Stimulated activated CD4-positive, alpha-beta T cell treated with anti-CD3 and anti-CD28 coated beads, Interleukin-15, amount 100 ng/mL, for 48 hours (primary cell): ENCODE measurements at regions not wholly inside any gene's neighbourhood (a gene's known extent, or its start where the extent isn't known, plus 50 kb on each side); places are given as distances from the start of the nearest gene placed in this dataset.
"Not testable (repeated sequence)": the region's sequence is repeated elsewhere in the genome, so short reads cannot be mapped to it uniquely, and the experiment has no call there.

Experiments used
- DNase-seq, 2 donors: peaks; one replicate each; pipeline ENCODE4 v3.0.0-alpha.2; 2020; ENCODE audit warnings: low read depth in 2 of 2

- no peak for DNase-seq
These were observed 262.9 kb upstream of the MAP2 start for GRCh38 chr2:209160800-209161588.

- DNase-seq, result no peak
These were observed 261.7 kb upstream of the MAP2 start for GRCh38 chr2:209162129-209162528.

- no peak for DNase-seq
These were observed 241.9 kb upstream of the MAP2 start for GRCh38 chr2:209181984-209182383.

- not testable (repeated sequence) for DNase-seq
These were observed 237.0 kb upstream of the MAP2 start for GRCh38 chr2:209186886-209187285.

- no peak for DNase-seq
These were observed 234.0 kb upstream of the MAP2 start for GRCh38 chr2:209189893-209190292.

- DNase-seq, result no peak
These were observed 232.7 kb upstream of the MAP2 start for GRCh38 chr2:209191139-209191538.

- DNase-seq, result no peak
These were observed 229.1 kb upstream of the MAP2 start for GRCh38 chr2:209194717-209195116.

GRCh38 chr2:209208211-209208610 is 215.6 kb upstream of the MAP2 start:
- DNase-seq, result no peak

- DNase-seq, result no peak
These were observed 213.9 kb upstream of the MAP2 start for GRCh38 chr2:209209943-209210342.

- DNase-seq, result no peak
These were observed 193.3 kb upstream of the MAP2 start for GRCh38 chr2:209230560-209230959.

- DNase-seq, result no peak
These were observed 187.5 kb upstream of the MAP2 start for GRCh38 chr2:209236377-209236776.

- no peak for DNase-seq
These were observed 184.9 kb upstream of the MAP2 start for GRCh38 chr2:209238765-209239584.

GRCh38 chr2:209239585-209239938 is 184.3 kb upstream of the MAP2 start:
- DNase-seq, result no peak

- DNase-seq, result no peak
These were observed 183.6 kb upstream of the MAP2 start for GRCh38 chr2:209240204-209240603.

GRCh38 chr2:209253544-209253943 is 170.3 kb upstream of the MAP2 start:
- no peak for DNase-seq

- no peak for DNase-seq
These were observed 164.1 kb upstream of the MAP2 start for GRCh38 chr2:209259767-209260166.

GRCh38 chr2:209260281-209260680 is 163.6 kb upstream of the MAP2 start:
- no peak for DNase-seq

- DNase-seq, result not testable (repeated sequence)
These were observed 162.3 kb upstream of the MAP2 start for GRCh38 chr2:209261366-209262053.

- DNase-seq, result no peak
These were observed 154.8 kb upstream of the MAP2 start for GRCh38 chr2:209269024-209269423.

GRCh38 chr2:209276000-209276399 is 147.8 kb upstream of the MAP2 start:
- no peak for DNase-seq

- DNase-seq, result no peak
These were observed 146.4 kb upstream of the MAP2 start for GRCh38 chr2:209277444-209277843.

GRCh38 chr2:209298601-209299000 is 125.2 kb upstream of the MAP2 start:
- DNase-seq, result no peak

- not testable (repeated sequence) for DNase-seq
These were observed 124.4 kb upstream of the MAP2 start for GRCh38 chr2:209299478-209299877.
